ENCODE measurements at regions not wholly inside any gene's neighbourhood (a gene's known extent, or its start where the extent isn't known, plus 50 kb on each side); places are given as distances from the start of the nearest gene placed in this dataset.
"Not testable (repeated sequence)": the region's sequence is repeated elsewhere in the genome, so short reads cannot be mapped to it uniquely, and the experiment has no call there.

DNA sequence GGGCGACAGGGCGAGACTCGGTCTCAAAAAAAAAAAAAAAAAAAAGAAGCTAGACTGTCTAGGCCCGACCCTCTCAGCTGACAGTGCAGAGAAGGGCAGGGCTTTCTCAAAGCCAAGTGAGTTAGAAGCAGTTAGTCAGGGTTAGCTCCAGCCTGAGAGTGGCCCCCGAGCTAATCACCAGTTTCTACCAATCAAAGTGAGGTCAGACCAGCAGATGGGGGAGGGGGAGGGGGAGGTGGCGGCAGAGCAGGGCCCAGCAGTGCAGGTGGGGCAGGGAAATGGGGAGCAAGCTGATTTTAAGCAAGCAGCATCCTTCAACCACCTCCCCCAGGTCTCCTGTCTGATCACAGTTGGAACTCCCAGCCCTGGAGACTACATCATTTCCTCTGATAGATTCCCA is 55.3 kb upstream of the PRR5 start:
- no peaks in the 10 kb centered on the region for H3K9me3 ChIP-seq
- H3K4me1 ChIP-seq, result no peaks in the 10 kb centered on the region
- WGBS, 3 donors, result 72 to 84% (median 74%) methylated on average over 6 of the region's 6 CpGs
- no peak overlapping the region for H3K4me3 ChIP-seq
- ATAC-seq, result no peak
- TF ChIP-seq, protein P1, sequence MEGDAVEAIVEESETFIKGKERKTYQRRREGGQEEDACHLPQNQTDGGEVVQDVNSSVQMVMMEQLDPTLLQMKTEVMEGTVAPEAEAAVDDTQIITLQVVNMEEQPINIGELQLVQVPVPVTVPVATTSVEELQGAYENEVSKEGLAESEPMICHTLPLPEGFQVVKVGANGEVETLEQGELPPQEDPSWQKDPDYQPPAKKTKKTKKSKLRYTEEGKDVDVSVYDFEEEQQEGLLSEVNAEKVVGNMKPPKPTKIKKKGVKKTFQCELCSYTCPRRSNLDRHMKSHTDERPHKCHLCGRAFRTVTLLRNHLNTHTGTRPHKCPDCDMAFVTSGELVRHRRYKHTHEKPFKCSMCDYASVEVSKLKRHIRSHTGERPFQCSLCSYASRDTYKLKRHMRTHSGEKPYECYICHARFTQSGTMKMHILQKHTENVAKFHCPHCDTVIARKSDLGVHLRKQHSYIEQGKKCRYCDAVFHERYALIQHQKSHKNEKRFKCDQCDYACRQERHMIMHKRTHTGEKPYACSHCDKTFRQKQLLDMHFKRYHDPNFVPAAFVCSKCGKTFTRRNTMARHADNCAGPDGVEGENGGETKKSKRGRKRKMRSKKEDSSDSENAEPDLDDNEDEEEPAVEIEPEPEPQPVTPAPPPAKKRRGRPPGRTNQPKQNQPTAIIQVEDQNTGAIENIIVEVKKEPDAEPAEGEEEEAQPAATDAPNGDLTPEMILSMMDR (IDR thresholded peaks at IDR 0.05), result no peak
- no peak overlapping the region for H3K27ac ChIP-seq
- H3K36me3 ChIP-seq (ENCODE audit: insufficient read depth in 1 of 2, low read depth in 1 of 2), result no peaks in the 10 kb centered on the region
- H3K27me3 ChIP-seq (ENCODE audit: insufficient read depth in 3 of 3, low read length in 2 of 3), result peaks cover 0 to 8% (median 0%) of the 10 kb centered on the region in 3 donors
- intact Hi-C loops (cut with DNase I), result no loop called here
- DNase-seq, result no peak

DNA sequence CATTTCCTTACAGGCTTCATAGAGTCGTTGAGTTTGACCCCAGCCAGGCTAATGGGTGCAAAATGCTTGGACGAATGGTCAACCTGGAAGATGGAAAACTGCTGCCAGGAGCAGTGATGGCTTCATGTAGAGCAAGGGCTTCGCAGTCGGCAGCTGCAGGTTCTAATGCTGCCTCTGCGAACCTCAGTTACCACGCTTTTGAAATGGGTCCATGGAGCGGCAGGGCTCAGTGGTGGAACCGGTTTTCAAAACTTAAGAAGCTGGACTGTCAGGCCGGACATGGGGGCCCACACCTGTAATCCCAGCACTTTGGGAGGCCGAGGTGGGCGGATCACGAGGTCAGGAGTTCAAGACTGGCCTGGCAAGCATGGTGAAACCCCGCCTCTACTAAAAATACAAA is 55.9 kb upstream of the PRR5 start:
- 89 to 94% (median 91%) methylated on average over 13 of the region's 13 CpGs for WGBS, 3 donors
- no peaks in the 10 kb centered on the region for H3K9me3 ChIP-seq
- intact Hi-C loops (cut with DNase I), result no loop called here
- H3K4me3 ChIP-seq, result no peak overlapping the region
- peaks cover 0 to 8% (median 0%) of the 10 kb centered on the region in 3 donors for H3K27me3 ChIP-seq (ENCODE audit: insufficient read depth in 3 of 3, low read length in 2 of 3)
- no peaks in the 10 kb centered on the region for H3K36me3 ChIP-seq (ENCODE audit: insufficient read depth in 1 of 2, low read depth in 1 of 2)
- H3K27ac ChIP-seq, result no peak overlapping the region
- TF ChIP-seq, protein P1 (IDR thresholded peaks at IDR 0.05), result no peak
- DNase-seq, result no peak
- no peaks in the 10 kb centered on the region for H3K4me1 ChIP-seq
- no peak for ATAC-seq

DNA sequence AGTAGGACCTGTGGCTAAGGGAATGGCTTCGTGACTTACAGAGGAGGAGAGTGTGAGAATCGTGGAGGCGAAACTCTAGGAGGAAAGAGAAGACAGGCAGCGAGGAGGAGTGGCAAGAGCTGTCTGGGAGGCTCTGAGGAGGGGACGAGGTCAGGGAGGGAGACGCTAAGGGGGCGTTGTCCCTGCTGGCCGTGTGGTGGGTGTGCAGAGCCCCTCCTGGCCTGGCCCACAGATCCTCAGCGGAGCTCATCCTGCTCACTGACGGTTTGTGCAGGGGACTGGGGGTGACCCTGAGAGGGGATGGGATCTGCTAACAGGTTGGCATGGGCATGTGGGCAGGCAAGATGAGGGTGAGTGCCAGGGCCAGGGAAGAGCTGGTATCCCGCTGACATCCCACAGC is 56.5 kb upstream of the PRR5 start:
- WGBS, 3 donors, result 60 to 71% (median 71%) methylated on average over 11 of the region's 11 CpGs
- ATAC-seq (no peak), DNase-seq (peak in 1 of 2 donors; percentile 24)
- TF ChIP-seq, protein P1 (IDR thresholded peaks at IDR 0.05), result no peak
- Histone ChIP-seq H3K36me3 (ENCODE audit: insufficient read depth in 1 of 2, low read depth in 1 of 2) (no peaks in the 10 kb centered on the region), H3K4me1 (no peaks in the 10 kb centered on the region), H3K27ac (no peak overlapping the region), H3K9me3 (no peaks in the 10 kb centered on the region), H3K27me3 (ENCODE audit: insufficient read depth in 3 of 3, low read length in 2 of 3) (peaks cover 0 to 8% (median under 1%) of the 10 kb centered on the region in 3 donors), H3K4me3 (no peak overlapping the region)
- intact Hi-C loops (cut with DNase I), result no loop called here

DNA sequence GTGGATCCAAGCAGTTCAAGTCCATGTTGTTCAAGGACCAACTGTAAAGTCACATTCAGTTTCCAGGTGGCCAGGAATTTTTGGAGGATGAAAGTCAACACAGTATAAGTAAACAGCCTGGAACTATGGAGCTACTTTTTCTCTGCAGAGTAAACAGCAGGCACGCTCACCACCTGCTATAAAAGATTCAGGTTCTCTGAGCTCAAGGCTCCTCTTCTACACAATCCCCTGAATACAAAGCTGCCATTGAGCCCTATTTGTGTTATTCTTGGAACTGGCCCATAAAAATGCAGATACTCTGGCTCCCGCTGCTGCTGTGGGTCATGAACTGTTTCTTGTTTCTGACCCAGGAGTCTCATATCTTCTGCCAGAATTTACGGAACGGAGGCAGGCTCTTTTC is 56.9 kb upstream of the PRR5 start:
- DNase-seq (no peak), ATAC-seq (no peak)
- intact Hi-C loops (cut with DNase I), result no loop called here
- TF ChIP-seq, protein P1 (IDR thresholded peaks at IDR 0.05), result no peak
- H3K27ac ChIP-seq, result no peak overlapping the region
- H3K36me3 ChIP-seq (ENCODE audit: insufficient read depth in 1 of 2, low read depth in 1 of 2), result no peaks in the 10 kb centered on the region
- no peak overlapping the region for H3K4me3 ChIP-seq
- H3K4me1 ChIP-seq, result no peaks in the 10 kb centered on the region
- H3K27me3 ChIP-seq (ENCODE audit: insufficient read depth in 3 of 3, low read length in 2 of 3), result peaks cover 0 to 8% (median 2%) of the 10 kb centered on the region in 3 donors
- no peaks in the 10 kb centered on the region for H3K9me3 ChIP-seq
- WGBS, 3 donors, result 33 to 44% (median 40%) methylated on average over 4 of the region's 4 CpGs

DNA sequence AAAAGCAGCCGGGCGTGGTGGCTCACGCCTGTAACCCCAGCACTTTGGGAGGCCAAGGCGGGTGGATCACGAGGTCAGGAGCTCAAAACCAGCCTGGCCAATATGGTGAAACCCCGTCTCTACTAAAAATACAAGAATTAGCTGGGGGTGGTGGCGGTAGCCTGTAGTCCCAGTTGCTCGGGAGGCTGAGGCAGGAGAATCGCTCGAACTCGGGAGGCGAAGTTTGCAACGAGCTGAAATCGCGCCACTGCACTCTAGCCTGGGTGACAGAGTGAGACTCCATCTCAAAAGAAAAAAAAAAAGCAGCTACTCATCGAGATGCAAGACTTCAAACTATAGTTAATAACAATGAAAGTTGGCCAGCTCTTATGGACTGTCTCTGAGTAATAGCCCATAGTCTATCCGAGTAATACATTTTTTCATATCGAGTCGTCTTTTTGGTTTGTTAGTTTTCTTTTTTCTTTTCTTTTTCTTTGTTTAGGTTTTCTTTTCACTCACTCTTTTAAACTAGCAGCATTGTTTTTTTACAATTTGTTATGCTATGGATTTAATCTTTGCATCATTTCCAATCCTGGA is 58.4 kb upstream of the PRR5 start:
- WGBS, 3 donors, result 88 to 89% (median 88%) methylated on average over 19 of the region's 19 CpGs
- H3K27me3 ChIP-seq (ENCODE audit: insufficient read depth in 3 of 3, low read length in 2 of 3); H3K36me3 ChIP-seq (ENCODE audit: insufficient read depth in 1 of 2, low read depth in 1 of 2): not testable (repeated sequence)

More for the DNA sequence above, 58.4 kb upstream of the PRR5 start:
- H3K4me3 ChIP-seq; H3K4me1 ChIP-seq; H3K9me3 ChIP-seq; intact Hi-C loops (cut with DNase I); H3K27ac ChIP-seq; DNase-seq; ATAC-seq: not testable (repeated sequence)

All from psoas muscle (tissue), 7 donors.